Gastroesophageal sphincter (tissue), 4 donors: ENCODE measurements at regions not wholly inside any gene's neighbourhood (a gene's known extent, or its start where the extent isn't known, plus 50 kb on each side); places are given as distances from the start of the nearest gene placed in this dataset.

Source experiments
- ATAC-seq: fragments of 150-250 bp; one replicate; pipeline ENCODE4 v1.9.1; 2016; ENCODE audit warnings: mild to moderate bottlenecking, moderate library complexity
- H3K27ac ChIP-seq, 4 donors: fragments of 200-600 bp; sonication (generic) in 3 of 4; 1 replicate in 3 of 4; 2 replicates in 1 of 4; pipeline ENCODE4 v1.5.1; 2016 to 2019
- H3K27me3 ChIP-seq: fragments of 200-600 bp; sonication (generic); one replicate; pipeline ENCODE4 v1.5.1; 2019
- H3K36me3 ChIP-seq, 2 donors: fragments of 200-600 bp; sonication (generic); one replicate each; pipeline ENCODE4 v1.5.1; 2019; ENCODE audit warnings: control low read depth in 1 of 2
- H3K4me1 ChIP-seq, 3 donors: fragments of 200-600 bp; sonication (generic); 1 replicate in 2 of 3; 2 replicates in 1 of 3; pipeline ENCODE4 v1.5.1; 2016 to 2019; ENCODE audit warnings: control low read depth in 2 of 3
- H3K4me3 ChIP-seq, 2 donors: fragments of 200-600 bp; sonication (generic); one replicate each; pipeline ENCODE4 v1.5.1; 2019; ENCODE audit warnings: mild to moderate bottlenecking in 1 of 2, moderate library complexity in 1 of 2
- H3K9me3 ChIP-seq, 3 donors: fragments of 200-600 bp; sonication (generic); one replicate each; pipeline ENCODE4 v1.5.1; 2017 to 2019; ENCODE audit warnings: control low read depth in 2 of 3
- CTCF ChIP-seq, 4 experiments: fragments of 200-600 bp in 2 of 4; fragments of 450-650 bp in 2 of 4; sonication (generic) in 1 of 4; IDR thresholded peaks; one replicate each; pipeline ENCODE4 v1.5.1; 2017 to 2019; ENCODE audit warnings: antibody characterized with exemption in 4 of 4, mild to moderate bottlenecking in 2 of 4, moderate library complexity in 2 of 4
- EP300 ChIP-seq: sonication (generic); formaldehyde crosslinking; IDR thresholded peaks from one replicate; pipeline ENCODE4 v1.6.1; 2017; ENCODE audit warnings: antibody characterized with exemption, mild to moderate bottlenecking
- POLR2A ChIP-seq, 2 donors: fragments of 450-650 bp; IDR thresholded peaks; one replicate each; pipeline ENCODE4 v1.6.1; 2017; ENCODE audit warnings: antibody characterized with exemption in 2 of 2, mild to moderate bottlenecking in 2 of 2, moderate library complexity in 1 of 2
- POLR2AphosphoS5 ChIP-seq: sonication (generic); formaldehyde crosslinking; IDR thresholded peaks from one replicate; pipeline ENCODE4 v1.6.1; 2017; ENCODE audit warnings: antibody characterized with exemption
- WGBS, 2 donors: methylation state at CpG; one replicate each; pipeline ENCODE4 v1.1.5; 2018; ENCODE audit warnings: low coverage in 1 of 2; 5-methylcytosine and 5-hydroxymethylcytosine counted together

DNA sequence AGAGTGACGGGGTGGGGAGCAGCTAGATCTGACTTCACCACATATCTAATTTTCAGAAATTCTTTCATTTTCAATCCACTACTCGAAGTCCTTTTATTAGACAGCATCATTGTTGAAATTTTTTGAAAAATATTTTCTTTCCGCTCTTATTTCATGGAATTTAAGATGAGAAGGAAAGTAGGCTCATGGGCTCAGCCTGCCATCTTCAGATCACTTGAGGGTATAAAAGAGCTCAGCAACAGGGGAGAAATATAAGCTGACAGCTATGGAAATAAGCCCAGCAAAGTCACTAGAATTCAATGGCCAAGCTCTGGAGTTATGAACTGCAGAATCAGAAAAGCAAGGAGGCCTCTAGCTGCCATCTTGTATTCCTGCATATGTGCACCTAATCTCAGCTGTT lies 389.1 kb downstream of the XPNPEP1 start:
- Histone ChIP-seq H3K4me3 (no peak overlapping the region), H3K9me3 (peaks cover 0 to 23% (median 0%) of the 10 kb centered on the region in 3 donors), H3K4me1 (no peaks in the 10 kb centered on the region), H3K27me3 (no peaks in the 10 kb centered on the region), H3K36me3 (no peaks in the 10 kb centered on the region), H3K27ac (no peak overlapping the region)
- ATAC-seq, result no peak
- TF ChIP-seq EP300 (no peak), POLR2A (IDR thresholded peaks at IDR 0.05) (no peak), CTCF (IDR thresholded peaks at IDR 0.05) (no peak), POLR2AphosphoS5 (no peak)
- 59 to 81% methylated on average over 3 of the region's 3 CpGs for WGBS, 2 donors

DNA sequence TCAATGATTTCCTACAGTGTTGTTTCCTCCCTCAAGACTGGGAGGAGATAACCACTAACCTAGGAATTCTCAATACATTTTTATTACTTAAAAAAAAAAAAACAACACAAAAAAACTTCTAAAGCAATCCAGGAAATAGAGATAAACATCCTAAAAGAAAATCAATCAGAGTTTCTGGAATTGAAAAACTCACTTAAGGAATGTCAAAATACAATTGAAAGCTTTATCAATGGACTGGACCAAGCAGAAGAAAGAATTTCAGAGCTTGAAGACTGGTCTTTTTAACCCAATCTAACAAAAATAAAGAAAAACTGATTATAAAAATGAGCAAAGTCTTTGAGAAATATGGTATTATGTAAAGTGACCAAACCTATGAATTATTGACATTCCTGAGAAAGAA lies 394.1 kb downstream of the XPNPEP1 start:
- TF ChIP-seq EP300 (no peak), POLR2AphosphoS5 (no peak), CTCF (IDR thresholded peaks at IDR 0.05) (no peak), POLR2A (IDR thresholded peaks at IDR 0.05) (no peak)
- Histone ChIP-seq H3K4me3 (no peak overlapping the region), H3K27ac (no peak overlapping the region), H3K9me3 (peaks cover 0 to 36% (median 0%) of the 10 kb centered on the region in 3 donors), H3K36me3 (no peaks in the 10 kb centered on the region), H3K27me3 (no peaks in the 10 kb centered on the region), H3K4me1 (no peaks in the 10 kb centered on the region)
- no peak for ATAC-seq

DNA sequence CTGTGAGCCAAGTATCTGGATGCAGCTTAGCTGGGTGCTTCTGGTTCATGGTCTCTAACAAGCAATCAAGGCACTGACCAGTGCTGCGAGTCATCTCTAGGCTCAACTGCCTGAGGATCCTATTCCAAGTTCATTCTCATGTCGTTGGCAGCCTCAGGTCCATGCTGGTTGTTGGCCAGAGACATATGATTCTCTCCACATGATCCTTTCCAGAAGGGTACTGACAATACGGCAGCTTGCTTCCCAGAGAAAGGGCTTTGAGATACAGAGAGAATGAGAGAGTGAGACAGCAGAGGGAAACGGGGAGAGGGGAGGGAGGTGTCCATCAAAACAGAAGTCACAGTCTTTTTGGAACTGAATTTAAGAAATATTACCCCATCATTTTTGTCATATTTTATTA lies 405.6 kb downstream of the XPNPEP1 start:
- H3K27me3 ChIP-seq, result no peaks in the 10 kb centered on the region
- no peak overlapping the region for H3K4me3 ChIP-seq
- H3K36me3 ChIP-seq, result no peaks in the 10 kb centered on the region
- no peaks in the 10 kb centered on the region for H3K4me1 ChIP-seq
- no peak overlapping the region for H3K27ac ChIP-seq
- WGBS, 2 donors, result 40 to 53% methylated on average over 2 to 4 of the region's 4 CpGs
- no peaks in the 10 kb centered on the region for H3K9me3 ChIP-seq
- TF ChIP-seq POLR2A (IDR thresholded peaks at IDR 0.05) (no peak), POLR2AphosphoS5 (no peak), EP300 (no peak), CTCF (IDR thresholded peaks at IDR 0.05) (no peak)
- no peak for ATAC-seq

DNA sequence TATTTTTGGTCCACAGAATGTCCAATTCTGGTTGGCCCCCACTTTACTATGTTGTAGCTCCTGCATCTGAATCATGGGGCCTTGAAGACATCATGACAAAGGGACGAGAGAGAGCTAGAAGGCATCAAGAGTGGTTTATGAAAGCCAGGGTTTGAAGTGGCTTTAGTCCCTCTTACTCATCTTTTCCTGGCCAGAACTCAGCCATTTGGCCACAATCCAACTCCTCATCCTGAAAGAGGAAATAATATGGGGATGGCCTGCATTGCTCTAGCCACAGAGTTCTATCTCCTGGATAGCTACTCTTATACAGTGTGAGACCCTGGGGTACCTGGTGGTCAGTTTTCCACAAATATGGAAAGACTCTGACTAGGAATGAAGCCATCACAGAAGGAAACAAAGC lies 418.9 kb downstream of the XPNPEP1 start:
- WGBS, 2 donors, result 0 to 17% methylated on average over 1 of the region's 1 CpG
- TF ChIP-seq POLR2AphosphoS5 (no peak), POLR2A (IDR thresholded peaks at IDR 0.05) (no peak), EP300 (no peak), CTCF (IDR thresholded peaks at IDR 0.05) (no peak)
- H3K27ac ChIP-seq, result no peak overlapping the region
- H3K27me3 ChIP-seq, result no peaks in the 10 kb centered on the region
- ATAC-seq, result no peak
- no peak overlapping the region for H3K4me3 ChIP-seq
- H3K36me3 ChIP-seq, result no peaks in the 10 kb centered on the region
- peaks cover 0 to 12% (median 0%) of the 10 kb centered on the region in 3 donors for H3K9me3 ChIP-seq
- H3K4me1 ChIP-seq, result no peaks in the 10 kb centered on the region

- H3K4me3 ChIP-seq, result no peak overlapping the region
- TF ChIP-seq POLR2AphosphoS5, result no peak
- H3K4me1 ChIP-seq, result no peaks in the 10 kb centered on the region
- no peaks in the 10 kb centered on the region for H3K36me3 ChIP-seq
- H3K27me3 ChIP-seq, result no peaks in the 10 kb centered on the region
- no peak overlapping the region for H3K27ac ChIP-seq
- ATAC-seq, result no peak
- peaks cover 0 to 5% (median 0%) of the 10 kb centered on the region in 3 donors for H3K9me3 ChIP-seq
- 72 to 82% methylated on average over 3 to 4 of the region's 4 CpGs for WGBS, 2 donors
Measured at GRCh38 chr10:109487691-109488090, 435.6 kb downstream of the XPNPEP1 start.

DNA sequence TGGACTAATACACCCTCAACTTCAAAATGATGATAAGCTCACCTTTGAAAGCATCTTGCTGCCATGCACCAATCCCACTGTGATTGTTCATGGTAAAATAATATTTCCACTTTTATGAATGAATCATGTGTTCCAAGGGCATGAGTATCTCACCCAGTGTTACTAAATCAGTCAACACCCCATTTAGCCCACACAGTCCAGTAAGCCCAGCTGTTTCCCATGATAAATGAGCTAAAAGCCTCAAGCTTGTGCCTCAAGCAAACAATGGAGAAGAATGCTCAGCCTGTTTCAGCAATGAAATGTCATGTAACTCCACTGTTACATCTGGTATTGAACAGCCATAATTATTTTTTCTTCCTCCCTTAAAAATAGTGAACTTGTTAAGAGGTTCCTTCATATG lies 442.5 kb downstream of the XPNPEP1 start:
- Histone ChIP-seq H3K4me1 (no peaks in the 10 kb centered on the region), H3K9me3 (no peaks in the 10 kb centered on the region), H3K36me3 (no peaks in the 10 kb centered on the region), H3K27me3 (no peaks in the 10 kb centered on the region), H3K27ac (no peak overlapping the region), H3K4me3 (no peak overlapping the region)
- TF ChIP-seq POLR2AphosphoS5 (no peak), POLR2A (IDR thresholded peaks at IDR 0.05) (no peak), CTCF (IDR thresholded peaks at IDR 0.05) (no peak), EP300 (no peak)
- no peak for ATAC-seq
